SU-DHL-6 (cell line): ENCODE measurements at regions not wholly inside any gene's neighbourhood (a gene's known extent, or its start where the extent isn't known, plus 50 kb on each side); places are given as distances from the start of the nearest gene placed in this dataset.

ENCODE experiments used
- H2AFZ ChIP-seq: fragments of 200-600 bp; sonication (generic); 2 replicates; pipeline ENCODE4 v1.6.1; 2014; ENCODE audit warnings: low read depth, mild to moderate bottlenecking, moderate library complexity, mixed read lengths, antibody characterized with exemption, low read length; ENCODE audit not compliant: severe bottlenecking
- H3F3A ChIP-seq: fragments of 200-600 bp; shearing (Covaris generic); 2 replicates; pipeline ENCODE4 v1.6.0; 2016; ENCODE audit warnings: antibody characterized with exemption, mild to moderate bottlenecking; ENCODE audit not compliant: insufficient read depth
- H3K27ac ChIP-seq: fragments of 200-600 bp; sonication (generic); 2 replicates; pipeline ENCODE4 v1.5.1; 2016; ENCODE audit warnings: low read depth, mild to moderate bottlenecking, low read length, moderate library complexity, mixed read lengths
- H3K27me3 ChIP-seq: fragments of 200-600 bp; sonication (generic), shearing (Covaris generic); 2 replicates; pipeline ENCODE4 v1.6.0; 2014; ENCODE audit warnings: mild to moderate bottlenecking, low read length
- H3K36me3 ChIP-seq: fragments of 200-600 bp; sonication (generic); 2 replicates; pipeline ENCODE4 v1.6.1; 2014; ENCODE audit warnings: mild to moderate bottlenecking, low read length, mixed read lengths
- H3K4me2 ChIP-seq: fragments of 300-600, 200-600 bp; shearing (Covaris generic), sonication (generic); 2 replicates; pipeline ENCODE4 v1.6.0; 2014; ENCODE audit warnings: low read length, low read depth, mild to moderate bottlenecking; ENCODE audit not compliant: poor library complexity, severe bottlenecking
- H3K4me3 ChIP-seq: fragments of 200-600 bp; sonication (generic); 2 replicates; pipeline ENCODE4 v1.5.1; 2014; ENCODE audit warnings: antibody characterized with exemption, low read length, mild to moderate bottlenecking, mixed read lengths; ENCODE audit not compliant: insufficient read depth, poor library complexity, severe bottlenecking
- H3K79me2 ChIP-seq: fragments of 200-600 bp; sonication (generic); 2 replicates; pipeline ENCODE4 v1.6.1; 2014; ENCODE audit warnings: mild to moderate bottlenecking, low read length, moderate library complexity; ENCODE audit not compliant: insufficient read depth
- H3K9ac ChIP-seq: fragments of 200-600 bp; sonication (generic); 2 replicates; pipeline ENCODE4 v1.7.0; 2014; ENCODE audit warnings: mild to moderate bottlenecking, low read length
- H3K9me2 ChIP-seq: fragments of 200-600 bp; sonication (generic); replicated peaks from 2 replicates; pipeline ENCODE4 v1.6.1; 2014; ENCODE audit warnings: low read length; ENCODE audit not compliant: insufficient read depth
- H3K9me3 ChIP-seq: fragments of 200-600 bp; sonication (generic); 2 replicates; pipeline ENCODE4 v1.6.1; 2014; ENCODE audit warnings: low read length, mixed read lengths; ENCODE audit not compliant: insufficient read depth
- H4K20me1 ChIP-seq: fragments of 200-600 bp; sonication (generic); 2 replicates; pipeline ENCODE4 v1.6.1; 2014; ENCODE audit warnings: low read depth, mild to moderate bottlenecking, antibody characterized with exemption, low read length, moderate library complexity, mixed read lengths
- CTCF ChIP-seq: fragments of 200-600 bp; sonication (generic); IDR thresholded peaks from one replicate; pipeline ENCODE4 v1.5.1; 2017; ENCODE audit warnings: antibody characterized with exemption, mild to moderate bottlenecking, low read length, moderate library complexity; ENCODE audit not compliant: insufficient read depth, poor library complexity, severe bottlenecking
- EZH2phosphoT487 ChIP-seq: fragments of 200-600 bp; sonication (generic), shearing (Covaris generic); conservative IDR thresholded peaks from 2 replicates; pipeline ENCODE4 v1.6.1; 2018; ENCODE audit warnings: mild to moderate bottlenecking, antibody characterized with exemption, low read length, moderate library complexity, mixed read lengths

DNA sequence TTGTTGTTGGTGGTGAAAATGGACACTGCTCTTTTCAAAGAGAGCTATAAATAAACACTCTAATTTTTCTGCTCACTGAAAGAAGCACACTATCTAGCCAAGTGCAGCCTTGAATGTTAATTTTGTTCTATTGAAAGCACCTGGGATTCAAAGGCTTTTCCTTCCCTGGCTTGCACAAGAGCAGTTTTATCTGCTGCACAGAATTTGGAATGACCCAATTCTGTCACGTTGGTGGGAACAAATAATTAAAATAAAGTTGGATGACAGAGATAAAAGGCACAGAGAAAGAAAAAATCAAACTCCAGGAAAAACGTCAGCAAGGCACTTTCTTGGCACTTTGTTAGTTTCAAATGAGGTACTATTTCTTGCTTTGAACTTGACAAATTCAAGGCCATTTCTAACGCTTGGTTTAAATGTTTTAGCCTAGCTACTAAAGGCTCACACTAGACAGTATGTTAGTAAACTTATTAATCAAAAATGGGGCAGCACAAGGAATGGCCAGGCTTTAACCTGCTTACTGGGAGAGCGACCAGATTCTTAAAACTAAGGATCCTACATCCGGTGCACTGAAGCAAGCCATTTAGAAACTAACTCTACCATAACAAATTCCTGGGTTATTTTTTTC is 145.5 kb upstream of the ARG1 start:
- Histone ChIP-seq H3K36me3 (no peaks in the 10 kb centered on the region), H3F3A (no peaks in the 10 kb centered on the region), H3K27me3 (no peaks in the 10 kb centered on the region), H3K9me2 (no peaks in the 10 kb centered on the region), H2AFZ (no peak overlapping the region), H3K9ac (no peak overlapping the region), H4K20me1 (no peaks in the 10 kb centered on the region), H3K4me2 (no peak overlapping the region), H3K79me2 (no peaks in the 10 kb centered on the region), H3K4me3 (no peak overlapping the region), H3K27ac (no peak overlapping the region), H3K9me3 (no peaks in the 10 kb centered on the region)
- TF ChIP-seq EZH2phosphoT487 (no peak), CTCF (no peak)

DNA sequence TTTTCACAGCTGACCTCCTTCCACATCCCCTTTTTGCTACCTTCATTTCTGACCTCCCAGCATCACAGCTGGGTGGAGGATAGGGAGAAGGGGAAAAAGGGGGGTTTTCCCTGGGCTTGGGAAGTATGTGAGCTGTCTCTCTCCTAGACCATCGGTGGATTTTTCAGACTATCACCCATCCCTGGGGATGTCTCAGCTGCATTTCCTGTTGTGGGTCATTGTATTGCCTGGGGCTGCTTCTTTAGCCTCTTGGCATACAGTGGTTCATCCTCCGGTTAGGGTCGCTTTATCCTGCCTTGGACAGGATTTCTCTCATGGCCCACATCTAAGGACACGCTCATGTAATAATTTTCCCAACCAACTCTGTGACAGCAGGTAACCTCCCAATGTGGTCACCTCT is 142.5 kb upstream of the ARG1 start:
- H3K9me3 ChIP-seq = no peaks in the 10 kb centered on the region
- no peak overlapping the region for H3K9ac ChIP-seq
- no peaks in the 10 kb centered on the region for H3K79me2 ChIP-seq
- no peaks in the 10 kb centered on the region for H3K27me3 ChIP-seq
- H3K36me3 ChIP-seq = no peaks in the 10 kb centered on the region
- no peak overlapping the region for H3K27ac ChIP-seq
- H3F3A ChIP-seq = no peaks in the 10 kb centered on the region
- no peak overlapping the region for H2AFZ ChIP-seq
- no peak overlapping the region for H3K4me2 ChIP-seq
- TF ChIP-seq EZH2phosphoT487 (no peak), CTCF (no peak)
- no peak overlapping the region for H3K4me3 ChIP-seq
- no peaks in the 10 kb centered on the region for H4K20me1 ChIP-seq
- H3K9me2 ChIP-seq = no peaks in the 10 kb centered on the region

DNA sequence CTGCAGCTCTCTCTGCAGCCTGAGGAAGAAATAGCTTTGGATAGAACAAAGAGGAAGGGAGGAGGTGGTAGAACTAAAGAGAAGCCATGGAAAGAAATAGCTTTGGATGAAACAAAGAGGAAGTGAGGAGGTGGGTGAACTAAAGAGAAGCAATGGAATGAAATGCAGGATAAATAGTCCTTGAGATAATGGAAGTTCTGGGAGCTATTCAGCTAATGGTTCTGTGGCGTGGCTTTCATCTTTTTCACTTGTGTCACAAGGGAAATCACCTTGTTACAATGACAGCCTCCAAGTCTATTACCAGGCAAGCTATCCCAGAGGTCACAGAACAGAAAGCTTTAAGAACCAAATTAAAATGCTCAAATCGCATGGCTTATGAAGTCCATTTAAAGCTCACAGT is 141.3 kb upstream of the ARG1 start:
- Histone ChIP-seq H3F3A (no peaks in the 10 kb centered on the region), H3K9ac (no peak overlapping the region), H3K27me3 (no peaks in the 10 kb centered on the region), H3K27ac (no peak overlapping the region), H4K20me1 (no peaks in the 10 kb centered on the region), H3K9me2 (no peaks in the 10 kb centered on the region), H3K79me2 (no peaks in the 10 kb centered on the region), H3K9me3 (no peaks in the 10 kb centered on the region), H3K4me2 (no peak overlapping the region), H2AFZ (no peak overlapping the region), H3K4me3 (no peak overlapping the region), H3K36me3 (no peaks in the 10 kb centered on the region)
- TF ChIP-seq EZH2phosphoT487 = no peak
- no peak for TF ChIP-seq CTCF
